Left lung (tissue), 4 donors: ENCODE measurements at regions not wholly inside any gene's neighbourhood (a gene's known extent, or its start where the extent isn't known, plus 50 kb on each side); places are given as distances from the start of the nearest gene placed in this dataset.

Source experiments
- ATAC-seq: fragments of 200-7000 bp; cut with Tn5 transposase; one replicate; pipeline ENCODE4 v1.9.1; 2020; ENCODE audit warnings: moderate library complexity
- DNase-seq, 4 donors: peaks; one replicate each; pipeline ENCODE4 v3.0.0-alpha.2; 2013 to 2020
- H3K27ac ChIP-seq, 2 donors: fragments of 200-600 bp; sonication (generic) in 1 of 2; one replicate each; pipeline versions ENCODE4 v1.5.0 to v1.8.0; 2020 to 2021
- H3K27me3 ChIP-seq, 2 donors: fragments of 200-600 bp; sonication (generic) in 1 of 2; one replicate each; pipeline versions ENCODE4 v1.5.0 to v1.8.0; 2020 to 2021
- H3K36me3 ChIP-seq, 2 donors: fragments of 200-600 bp; sonication (generic) in 1 of 2; one replicate each; pipeline versions ENCODE4 v1.5.0 to v1.8.0; 2020 to 2021
- H3K4me1 ChIP-seq, 2 donors: fragments of 200-600 bp; one replicate each; pipeline ENCODE4 v1.8.0; 2021
- H3K4me3 ChIP-seq, 2 donors: fragments of 200-600 bp; sonication (generic) in 1 of 2; one replicate each; pipeline versions ENCODE4 v1.5.0 to v1.8.0; 2020 to 2021; ENCODE audit warnings: mild to moderate bottlenecking in 1 of 2
- H3K9me3 ChIP-seq, 2 donors: fragments of 200-600 bp; sonication (generic) in 1 of 2; one replicate each; pipeline versions ENCODE4 v1.5.0 to v1.8.0; 2020 to 2021
- intact Hi-C, 2 donors: fragments of 100-400 bp; cut with DNase I; formaldehyde crosslinking; loops; one replicate each; pipeline versions ENCODE4 v1.11.2 to v1.14.2; 2022
- TF ChIP-seq, protein P1 (sequence below), 2 donors: fragments of 200-600 bp; sonication (generic) in 1 of 2; IDR thresholded peaks; one replicate each; pipeline versions ENCODE4 v1.5.0 to v1.8.0; 2021; ENCODE audit warnings: antibody characterized with exemption in 2 of 2
- donor health status: DM: no; HTN: yes; CAD: no.
- donor health status: DM: no; HTN: no; CAD: no.

DNA sequence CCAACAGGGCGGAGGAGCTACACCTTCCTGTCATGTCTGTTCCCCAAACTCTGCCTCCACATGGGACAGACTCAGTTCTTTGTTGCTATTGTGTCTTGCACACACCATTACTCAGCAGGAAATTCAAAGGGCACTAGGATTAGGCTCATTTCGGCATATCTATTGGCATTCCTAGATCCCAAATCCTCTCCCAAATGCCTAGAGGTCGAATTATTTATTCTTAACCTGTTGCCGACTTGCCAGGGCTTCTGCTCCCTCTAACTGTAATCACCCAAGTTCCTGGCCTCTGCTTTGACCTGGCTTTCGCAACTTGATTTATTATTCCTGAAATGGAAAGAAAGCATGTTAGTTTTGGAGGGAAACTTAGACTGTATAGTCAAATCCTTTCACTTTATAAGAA is 67.8 kb upstream of the ST6GAL2 start:
- H3K36me3 ChIP-seq: no peaks in the 10 kb centered on the region
- H3K4me3 ChIP-seq: no peak overlapping the region
- TF ChIP-seq, protein P1, sequence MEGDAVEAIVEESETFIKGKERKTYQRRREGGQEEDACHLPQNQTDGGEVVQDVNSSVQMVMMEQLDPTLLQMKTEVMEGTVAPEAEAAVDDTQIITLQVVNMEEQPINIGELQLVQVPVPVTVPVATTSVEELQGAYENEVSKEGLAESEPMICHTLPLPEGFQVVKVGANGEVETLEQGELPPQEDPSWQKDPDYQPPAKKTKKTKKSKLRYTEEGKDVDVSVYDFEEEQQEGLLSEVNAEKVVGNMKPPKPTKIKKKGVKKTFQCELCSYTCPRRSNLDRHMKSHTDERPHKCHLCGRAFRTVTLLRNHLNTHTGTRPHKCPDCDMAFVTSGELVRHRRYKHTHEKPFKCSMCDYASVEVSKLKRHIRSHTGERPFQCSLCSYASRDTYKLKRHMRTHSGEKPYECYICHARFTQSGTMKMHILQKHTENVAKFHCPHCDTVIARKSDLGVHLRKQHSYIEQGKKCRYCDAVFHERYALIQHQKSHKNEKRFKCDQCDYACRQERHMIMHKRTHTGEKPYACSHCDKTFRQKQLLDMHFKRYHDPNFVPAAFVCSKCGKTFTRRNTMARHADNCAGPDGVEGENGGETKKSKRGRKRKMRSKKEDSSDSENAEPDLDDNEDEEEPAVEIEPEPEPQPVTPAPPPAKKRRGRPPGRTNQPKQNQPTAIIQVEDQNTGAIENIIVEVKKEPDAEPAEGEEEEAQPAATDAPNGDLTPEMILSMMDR (IDR thresholded peaks at IDR 0.05): no peak
- H3K9me3 ChIP-seq: peaks cover 0 to 7% of the 10 kb centered on the region in 2 donors
- H3K27me3 ChIP-seq: no peaks in the 10 kb centered on the region
- DNase-seq: no peak
- no peak for ATAC-seq
- no peaks in the 10 kb centered on the region for H3K4me1 ChIP-seq
- intact Hi-C loops: no loop called here
- H3K27ac ChIP-seq: no peak overlapping the region

DNA sequence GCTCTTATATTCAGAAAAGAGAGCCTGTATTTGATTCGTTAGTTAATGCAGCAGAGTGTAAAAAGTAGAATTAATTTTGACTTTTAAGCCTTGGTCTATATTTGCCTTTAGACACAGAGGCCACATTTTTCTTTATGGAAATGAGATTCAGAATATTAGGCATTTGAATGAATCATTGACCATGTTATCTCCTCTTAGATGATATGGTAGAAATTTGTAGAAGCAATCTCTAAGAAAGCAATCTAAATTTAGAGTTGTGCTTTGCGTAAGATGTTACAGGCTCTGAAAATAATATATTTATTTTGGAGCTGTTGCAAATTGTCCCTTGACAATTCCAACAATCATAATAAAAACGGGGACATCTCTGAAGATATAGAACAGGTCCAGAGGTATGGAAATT is 68.3 kb upstream of the ST6GAL2 start:
- Histone ChIP-seq H3K27ac (no peak overlapping the region), H3K4me3 (no peak overlapping the region), H3K4me1 (no peaks in the 10 kb centered on the region), H3K36me3 (no peaks in the 10 kb centered on the region), H3K9me3 (peaks cover 0 to 7% of the 10 kb centered on the region in 2 donors), H3K27me3 (no peaks in the 10 kb centered on the region)
- no peak for ATAC-seq
- TF ChIP-seq, protein P1 (IDR thresholded peaks at IDR 0.05): no peak
- no peak for DNase-seq
- intact Hi-C loops: no loop called here

DNA sequence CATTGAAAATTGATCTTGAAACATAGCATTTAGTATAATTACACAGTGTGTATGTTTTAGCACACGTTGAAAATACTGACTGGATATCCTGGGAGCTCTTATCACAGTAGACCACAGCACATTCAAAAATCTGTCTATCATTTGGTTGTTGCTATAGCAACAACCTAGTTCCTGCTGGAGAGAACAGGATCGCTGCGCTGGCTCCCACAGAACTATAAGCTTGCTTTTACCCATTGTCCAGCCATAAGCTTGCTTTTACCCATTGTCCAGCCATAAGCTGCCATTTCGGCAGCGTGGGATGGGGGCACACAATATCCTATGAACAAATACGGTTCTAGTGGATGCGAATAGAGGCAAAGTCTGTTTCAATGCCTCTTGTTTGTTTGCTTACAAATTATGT is 70.4 kb upstream of the ST6GAL2 start:
- H3K9me3 ChIP-seq: peaks cover 0 to 1% of the 10 kb centered on the region in 2 donors
- H3K4me1 ChIP-seq: no peaks in the 10 kb centered on the region
- H3K4me3 ChIP-seq: no peak overlapping the region
- intact Hi-C loops: no loop called here
- no peak for DNase-seq
- no peak for ATAC-seq
- no peaks in the 10 kb centered on the region for H3K27me3 ChIP-seq
- H3K36me3 ChIP-seq: no peaks in the 10 kb centered on the region
- no peak overlapping the region for H3K27ac ChIP-seq
- TF ChIP-seq, protein P1 (IDR thresholded peaks at IDR 0.05): no peak

DNA sequence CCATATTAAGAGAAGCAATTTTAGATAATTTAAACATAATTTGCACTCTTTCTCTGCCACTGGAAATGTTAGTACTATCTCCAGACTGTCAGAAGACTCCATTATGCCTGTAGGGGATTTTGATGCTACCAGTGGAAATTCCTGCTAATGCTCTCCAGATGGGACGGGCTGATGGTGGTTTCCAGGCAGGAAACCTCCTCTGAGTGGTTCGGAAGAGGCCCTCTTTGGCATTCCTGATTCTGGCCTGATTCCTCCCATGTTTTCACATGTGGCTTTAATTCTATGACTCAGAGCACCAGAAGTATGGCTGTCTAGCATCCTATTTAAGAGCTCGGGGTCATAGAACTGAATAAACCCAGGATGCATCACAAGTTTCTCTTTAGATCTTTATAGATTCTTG is 70.9 kb upstream of the ST6GAL2 start:
- Histone ChIP-seq H3K4me3 (no peak overlapping the region), H3K4me1 (no peaks in the 10 kb centered on the region), H3K36me3 (no peaks in the 10 kb centered on the region), H3K27ac (no peak overlapping the region), H3K9me3 (peaks cover 0 to 1% of the 10 kb centered on the region in 2 donors), H3K27me3 (no peaks in the 10 kb centered on the region)
- ATAC-seq (peak; percentile 34), DNase-seq (peak in 1 of 4 donors; percentile 5)
- intact Hi-C loops: no loop called here
- TF ChIP-seq, protein P1 (IDR thresholded peaks at IDR 0.05): no peak

- intact Hi-C loops: no loop called here
- no peak for ATAC-seq
- Histone ChIP-seq H3K27me3 (no peaks in the 10 kb centered on the region), H3K4me3 (no peak overlapping the region), H3K9me3 (no peaks in the 10 kb centered on the region), H3K36me3 (no peaks in the 10 kb centered on the region), H3K4me1 (no peaks in the 10 kb centered on the region), H3K27ac (no peak overlapping the region)
- TF ChIP-seq, protein P1 (IDR thresholded peaks at IDR 0.05): no peak
- no peak for DNase-seq
Measured at GRCh38 chr2:106959975-106960682, 74.2 kb upstream of the ST6GAL2 start.
